ENCODE measurements at regions not wholly inside any gene's neighbourhood (a gene's known extent, or its start where the extent isn't known, plus 50 kb on each side); places are given as distances from the start of the nearest gene placed in this dataset.

DNA sequence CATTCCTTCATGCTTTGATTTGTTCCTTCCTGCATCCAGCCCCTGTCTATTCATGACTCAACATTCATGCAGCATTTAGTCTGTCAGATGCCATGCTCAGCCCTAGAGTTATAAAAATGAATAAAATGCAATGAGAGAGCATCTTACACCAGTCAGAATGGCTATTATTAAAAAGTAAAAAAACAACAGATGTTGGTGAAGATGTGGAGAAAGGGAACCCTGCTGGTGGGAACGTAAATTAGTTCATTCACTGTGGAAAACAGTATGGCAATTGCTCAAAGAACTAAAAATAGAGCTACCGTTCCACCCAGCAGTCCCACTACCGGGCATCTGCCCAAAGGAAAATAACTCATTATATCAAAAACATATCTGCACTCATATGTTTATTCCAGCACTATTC is 70.0 kb upstream of the GTF3A start:
- CTCF ChIA-PET, result interaction anchor here (1.4 to 2.1 kb wide), 3 partner anchors 15 to 407 kb away, joined by 5 to 15 read pairs (median 5); no protein-coding TSS in a partner anchor

More for the DNA sequence above, 70.0 kb upstream of the GTF3A start:
- ChIA-PET POLR2A (interaction anchor here (1.0 kb wide), 1 partner anchor 369 kb away, joined by 3 read pairs; no protein-coding TSS in a partner anchor), RAD21 (ENCODE audit: low non-redundant PET in 1 of 2, low total read pairs in 2 of 2, uncharacterized antibody in 2 of 2, unreplicated experiment in 2 of 2) (interaction anchor here in 1 of 2 experiments (2.0 kb wide), 1 partner anchor 408 kb away, joined by 4 read pairs; no protein-coding TSS in a partner anchor)
- H3K4me3 ChIP-seq (replicated peaks in 1 of 2; ENCODE audit: low read depth in 1 of 2, low read length in 2 of 2), result no peak overlapping the region
- no peaks in the 10 kb centered on the region for H3K9me3 ChIP-seq (ENCODE audit: control insufficient read depth in 1 of 2, insufficient read depth in 1 of 2, low read depth in 1 of 2, low read length in 2 of 2)
- H3K4me2 ChIP-seq (ENCODE audit: low read length), result no peak overlapping the region
- no TSS peak for BruUV-seq (replicated peaks)
- no peak overlapping the region for H3K27ac ChIP-seq (ENCODE audit: low read depth, low read length)
- H3K36me3 ChIP-seq (ENCODE audit: control insufficient read depth in 1 of 2, insufficient read depth in 2 of 2, low read length in 2 of 2), result no peaks in the 10 kb centered on the region
- H4K20me1 ChIP-seq (ENCODE audit: insufficient read depth), result no peaks in the 10 kb centered on the region
- ATAC-seq (no peak), DNase-seq (ENCODE audit: low read depth, low spot score) (no peak)
- H3K79me2 ChIP-seq (ENCODE audit: insufficient read depth, low read length), result no peaks in the 10 kb centered on the region
- H3K9me2 ChIP-seq (ENCODE audit: insufficient read depth), result no peaks in the 10 kb centered on the region
- H3K9ac ChIP-seq (ENCODE audit: low read length), result no peak overlapping the region
- intact Hi-C loops (cut with micrococcal nuclease), result no loop called here
- H3K4me1 ChIP-seq (ENCODE audit: control insufficient read depth in 1 of 2, insufficient read depth in 2 of 2, low read length in 2 of 2), result peaks cover 0 to 4% of the 10 kb centered on the region in 2 experiments; a peak in 2 of 4 replicates
- H3K27me3 ChIP-seq (ENCODE audit: insufficient read depth, low read length), result no peaks in the 10 kb centered on the region
- TF ChIP-seq CTCF (IDR thresholded peaks at IDR 0.05 in 2 of 3, conservative IDR thresholded peaks at IDR 0.05 in 1 of 3; ENCODE audit: borderline replicate concordance in 1 of 3, insufficient read depth in 1 of 3, low read depth in 2 of 3, low read length in 2 of 3) (0 out of 6 replicates have a peak, but pooled peaks of 1 of the 3 experiments have one; percentile 11), RAD21 (IDR thresholded peaks at IDR 0.05; ENCODE audit: low read depth) (0 out of 2 replicates have a peak, but pooled peaks have one; percentile 9), POLR2A (IDR thresholded peaks at IDR 0.05; ENCODE audit: borderline replicate concordance, extremely low read depth, insufficient read depth, insufficient read length) (no peak)
- H2AFZ ChIP-seq (ENCODE audit: low read depth, low read length, poor library complexity, severe bottlenecking), result no peak overlapping the region

Data from HCT116 (cell line).